NB4 (cell line): ENCODE measurements at regions not wholly inside any gene's neighbourhood (a gene's known extent, or its start where the extent isn't known, plus 50 kb on each side); places are given as distances from the start of the nearest gene placed in this dataset.

Experiments
- DNase-seq: peaks from one replicate; pipeline ENCODE4 v3.0.0; 2010; ENCODE audit warnings: low read depth
- H3K4me3 ChIP-seq: one replicate; pipeline ENCODE4 v1.5.1; 2011; ENCODE audit warnings: mild to moderate bottlenecking, low read depth, low read length, moderate library complexity
- CTCF ChIP-seq: IDR thresholded peaks from one replicate; pipeline ENCODE4 v1.5.1; 2012; ENCODE audit warnings: low read depth, low read length
- MYC ChIP-seq: IDR thresholded peaks from 2 replicates; pipeline ENCODE4 v1.6.1; 2011; ENCODE audit warnings: low read depth, low read length
- POLR2A ChIP-seq: IDR thresholded peaks from 2 replicates; pipeline ENCODE4 v1.6.1; 2011; ENCODE audit warnings: mild to moderate bottlenecking; ENCODE audit not compliant: insufficient read length; ENCODE audit errors: extremely low read depth
- TF ChIP-seq, protein P1 (sequence below): IDR thresholded peaks from 2 replicates; pipeline ENCODE4 v1.6.1; 2011; ENCODE audit warnings: low read depth, low read length

DNA sequence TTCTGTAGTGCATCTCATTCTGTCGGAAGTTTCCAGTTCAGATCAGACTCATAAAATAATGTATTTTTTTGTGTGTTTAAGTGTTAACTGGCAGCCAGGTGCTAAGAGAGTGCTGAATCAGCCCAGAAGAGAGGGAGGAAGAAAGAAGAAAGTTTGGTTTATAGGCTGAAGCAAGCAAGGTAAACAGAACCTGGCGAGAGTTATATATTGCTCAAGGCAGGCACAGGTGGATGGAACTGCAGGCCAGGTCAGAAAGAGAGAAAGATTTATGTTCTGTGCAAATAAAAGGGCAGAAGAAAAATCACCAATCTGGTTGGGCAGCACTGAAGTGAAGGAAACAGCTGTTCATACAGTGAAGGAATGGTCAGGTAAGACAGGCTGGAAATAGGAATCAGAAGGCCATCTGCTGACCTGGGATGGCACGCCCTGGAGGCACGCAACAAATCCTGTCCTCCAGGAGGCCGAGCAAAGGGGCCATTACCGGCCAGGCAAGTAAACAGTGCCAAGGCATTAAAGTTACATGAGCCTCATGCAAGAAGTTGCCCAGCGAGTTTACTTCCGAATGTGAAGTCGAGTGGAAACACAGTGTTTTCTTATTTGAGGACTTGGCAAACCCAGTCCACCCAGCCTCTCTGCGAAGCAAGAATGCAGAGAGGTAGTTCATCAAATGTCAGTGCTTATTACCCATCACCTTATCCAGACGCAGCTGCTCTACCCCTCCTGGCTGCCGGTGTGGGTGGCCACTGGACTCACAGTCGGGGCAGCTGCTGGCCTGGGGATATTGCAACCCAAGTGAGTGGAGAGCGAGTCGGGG lies 309.8 kb downstream of the VPS13C start:
- TF ChIP-seq CTCF, result no peak
- no peak for TF ChIP-seq POLR2A
- TF ChIP-seq MYC, result no peak
- TF ChIP-seq, protein P1, sequence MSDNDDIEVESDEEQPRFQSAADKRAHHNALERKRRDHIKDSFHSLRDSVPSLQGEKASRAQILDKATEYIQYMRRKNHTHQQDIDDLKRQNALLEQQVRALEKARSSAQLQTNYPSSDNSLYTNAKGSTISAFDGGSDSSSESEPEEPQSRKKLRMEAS, result no peak
- DNase-seq, result no peak
- no peak overlapping the region for H3K4me3 ChIP-seq

DNA sequence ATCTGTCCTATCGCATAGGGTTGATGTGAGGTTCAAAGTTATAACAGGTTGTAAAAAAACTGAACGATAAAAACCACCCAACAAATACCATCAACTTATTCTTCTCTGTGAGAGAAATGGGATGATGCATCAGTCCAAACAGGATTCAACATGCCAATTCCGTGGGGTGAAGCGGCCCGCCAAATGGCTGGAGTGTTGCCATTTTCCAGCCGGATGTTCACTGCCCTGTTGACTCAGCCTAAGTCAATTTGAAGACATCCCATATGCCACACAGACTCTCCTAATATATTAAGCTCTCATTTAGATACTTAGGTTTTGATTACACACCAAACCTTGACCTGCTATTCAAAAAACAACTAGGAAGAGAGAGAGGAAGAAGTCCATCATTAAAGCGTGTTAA lies 311.1 kb downstream of the VPS13C start:
- no peak overlapping the region for H3K4me3 ChIP-seq
- no peak for TF ChIP-seq CTCF
- no peak for TF ChIP-seq MYC
- TF ChIP-seq POLR2A, result no peak
- TF ChIP-seq, protein P1, result no peak
- DNase-seq, result no peak

DNA sequence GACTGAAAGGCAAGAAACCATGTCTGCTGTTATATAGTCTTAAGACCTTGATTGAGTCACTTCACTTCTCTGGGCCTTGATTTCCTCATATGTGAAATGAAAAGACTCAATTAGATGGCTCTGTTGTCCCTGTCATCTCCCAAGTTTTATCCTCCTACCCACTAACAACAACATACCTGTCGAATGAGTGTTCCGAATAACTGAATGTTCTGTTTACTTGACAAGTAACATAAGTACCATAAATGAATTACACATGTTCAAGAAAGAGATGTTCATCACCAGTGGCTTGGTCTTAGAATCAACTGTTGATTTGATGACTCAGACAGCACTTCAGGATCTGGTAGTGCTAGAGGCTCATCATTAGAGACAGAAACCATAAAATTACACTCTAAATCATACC lies 311.7 kb downstream of the VPS13C start:
- no peak for DNase-seq
- no peak overlapping the region for H3K4me3 ChIP-seq
- TF ChIP-seq MYC (no peak), POLR2A (no peak), CTCF (no peak)
- TF ChIP-seq, protein P1, result no peak

DNA sequence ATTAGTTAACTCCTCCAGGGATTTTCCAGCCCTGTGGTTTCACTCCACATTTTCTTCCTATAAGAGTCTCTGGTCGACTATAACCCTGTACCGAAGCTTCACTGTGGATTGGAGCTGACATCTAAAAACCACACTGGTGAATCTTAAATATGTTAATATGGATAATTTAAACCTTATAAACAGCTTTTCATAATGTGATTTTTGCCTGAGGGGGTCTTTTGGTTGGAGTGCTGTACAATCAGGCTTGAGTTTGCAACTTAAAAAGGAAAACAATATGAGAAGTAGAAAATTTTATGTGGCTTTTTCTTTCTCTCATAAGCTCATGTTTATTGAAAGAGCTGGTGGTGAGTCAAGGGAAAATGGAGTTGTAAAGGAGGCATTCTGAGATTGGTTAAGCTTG lies 313.7 kb downstream of the VPS13C start:
- TF ChIP-seq, protein P1, result no peak
- TF ChIP-seq MYC (no peak), POLR2A (no peak), CTCF (no peak)
- no peak overlapping the region for H3K4me3 ChIP-seq
- no peak for DNase-seq

GRCh38 chr15:61743345-61743909 lies 316.8 kb downstream of the VPS13C start:
- TF ChIP-seq CTCF (no peak), MYC (no peak), POLR2A (no peak)
- TF ChIP-seq, protein P1, result no peak
- H3K4me3 ChIP-seq, result no peak overlapping the region
- no peak for DNase-seq
